ENCODE measurements at regions not wholly inside any gene's neighbourhood (a gene's known extent, or its start where the extent isn't known, plus 50 kb on each side); places are given as distances from the start of the nearest gene placed in this dataset.

DNA sequence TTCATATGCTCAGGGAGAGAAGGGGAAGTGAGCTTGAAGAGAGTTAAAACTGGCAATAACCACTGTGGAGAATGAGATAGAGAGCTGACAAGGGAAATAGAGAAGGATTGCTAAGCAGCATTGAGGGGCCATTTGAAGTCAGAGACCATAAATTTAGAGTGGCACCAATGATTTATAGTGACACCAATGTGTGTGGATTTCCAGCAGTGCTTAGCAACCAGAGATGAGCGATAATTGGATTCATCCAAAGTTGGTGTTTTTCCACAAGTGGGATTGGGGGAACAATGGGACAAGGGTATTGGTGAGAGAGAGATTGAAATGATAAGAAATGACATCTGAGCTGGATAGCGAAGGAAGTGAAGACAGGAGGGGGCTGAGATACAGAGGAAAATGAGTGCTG is 114.1 kb downstream of the C1orf94 start:
- intact Hi-C loops (cut with DNase I): no loop called here
- WGBS, 3 donors: 78 to 85% (median 81%) methylated on average over 2 of the region's 2 CpGs
- H3K27me3 ChIP-seq (ENCODE audit: insufficient read depth in 3 of 3, low read length in 2 of 3): peaks cover 0 to 2% (median 0%) of the 10 kb centered on the region in 3 donors
- ATAC-seq (no peak), DNase-seq (no peak)
- H3K4me1 ChIP-seq: no peaks in the 10 kb centered on the region
- no peak overlapping the region for H3K27ac ChIP-seq
- no peaks in the 10 kb centered on the region for H3K36me3 ChIP-seq (ENCODE audit: insufficient read depth in 1 of 2, low read depth in 1 of 2)
- H3K4me3 ChIP-seq: no peak overlapping the region
- H3K9me3 ChIP-seq: no peaks in the 10 kb centered on the region
- TF ChIP-seq, protein P1, sequence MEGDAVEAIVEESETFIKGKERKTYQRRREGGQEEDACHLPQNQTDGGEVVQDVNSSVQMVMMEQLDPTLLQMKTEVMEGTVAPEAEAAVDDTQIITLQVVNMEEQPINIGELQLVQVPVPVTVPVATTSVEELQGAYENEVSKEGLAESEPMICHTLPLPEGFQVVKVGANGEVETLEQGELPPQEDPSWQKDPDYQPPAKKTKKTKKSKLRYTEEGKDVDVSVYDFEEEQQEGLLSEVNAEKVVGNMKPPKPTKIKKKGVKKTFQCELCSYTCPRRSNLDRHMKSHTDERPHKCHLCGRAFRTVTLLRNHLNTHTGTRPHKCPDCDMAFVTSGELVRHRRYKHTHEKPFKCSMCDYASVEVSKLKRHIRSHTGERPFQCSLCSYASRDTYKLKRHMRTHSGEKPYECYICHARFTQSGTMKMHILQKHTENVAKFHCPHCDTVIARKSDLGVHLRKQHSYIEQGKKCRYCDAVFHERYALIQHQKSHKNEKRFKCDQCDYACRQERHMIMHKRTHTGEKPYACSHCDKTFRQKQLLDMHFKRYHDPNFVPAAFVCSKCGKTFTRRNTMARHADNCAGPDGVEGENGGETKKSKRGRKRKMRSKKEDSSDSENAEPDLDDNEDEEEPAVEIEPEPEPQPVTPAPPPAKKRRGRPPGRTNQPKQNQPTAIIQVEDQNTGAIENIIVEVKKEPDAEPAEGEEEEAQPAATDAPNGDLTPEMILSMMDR (IDR thresholded peaks at IDR 0.05): no peak

DNA sequence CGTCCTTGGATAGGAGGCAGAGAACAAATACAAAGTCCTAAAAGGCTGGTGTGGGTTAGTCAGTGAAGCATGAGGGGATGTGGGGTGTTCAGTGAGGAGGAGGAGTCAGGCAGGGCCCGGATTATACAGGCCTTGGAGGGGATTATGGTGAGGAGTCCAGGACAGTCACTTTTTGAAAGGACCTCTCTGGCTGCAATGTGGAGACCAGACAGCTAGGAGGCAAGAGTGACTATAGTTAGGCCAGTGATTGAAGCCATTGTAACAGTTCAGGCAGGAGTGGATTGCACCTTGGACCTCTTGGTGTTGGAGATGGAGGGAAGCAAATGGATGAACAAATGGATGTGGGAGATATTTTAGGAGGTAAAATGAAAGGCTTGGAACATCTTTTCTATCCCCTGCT is 115.8 kb downstream of the C1orf94 start:
- Histone ChIP-seq H3K9me3 (no peaks in the 10 kb centered on the region), H3K4me3 (no peak overlapping the region), H3K27ac (no peak overlapping the region), H3K4me1 (no peaks in the 10 kb centered on the region), H3K36me3 (ENCODE audit: insufficient read depth in 1 of 2, low read depth in 1 of 2) (no peaks in the 10 kb centered on the region), H3K27me3 (ENCODE audit: insufficient read depth in 3 of 3, low read length in 2 of 3) (no peaks in the 10 kb centered on the region)
- TF ChIP-seq, protein P1 (IDR thresholded peaks at IDR 0.05): no peak
- ATAC-seq (no peak), DNase-seq (no peak)
- 43 to 53% (median 53%) methylated on average over 2 of the region's 2 CpGs for WGBS, 3 donors
- intact Hi-C loops (cut with DNase I): no loop called here

DNA sequence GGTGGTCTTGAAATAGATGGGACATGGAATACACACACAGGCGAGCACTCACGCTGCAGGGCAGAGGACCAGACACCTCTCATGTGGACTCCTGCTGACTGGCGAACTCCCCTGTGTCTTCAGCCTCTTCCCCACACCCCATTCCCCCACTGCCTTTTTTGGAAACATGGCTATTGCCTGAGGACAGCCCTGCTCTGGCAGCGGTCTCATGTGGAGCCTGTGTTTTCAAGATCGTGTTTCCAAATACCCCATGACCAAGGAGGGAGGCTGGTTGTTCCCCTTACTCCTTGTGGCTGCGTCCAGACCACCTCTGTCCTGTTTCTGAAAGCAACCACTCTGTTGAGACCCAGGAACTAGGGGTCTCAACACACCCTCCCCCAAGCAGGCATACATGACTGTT is 119.4 kb downstream of the C1orf94 start:
- Histone ChIP-seq H3K9me3 (no peaks in the 10 kb centered on the region), H3K4me1 (no peaks in the 10 kb centered on the region), H3K36me3 (ENCODE audit: insufficient read depth in 1 of 2, low read depth in 1 of 2) (no peaks in the 10 kb centered on the region), H3K27ac (no peak overlapping the region), H3K27me3 (ENCODE audit: insufficient read depth in 3 of 3, low read length in 2 of 3) (no peaks in the 10 kb centered on the region), H3K4me3 (no peak overlapping the region)
- TF ChIP-seq, protein P1 (IDR thresholded peaks at IDR 0.05): no peak
- intact Hi-C loops (cut with DNase I): no loop called here
- ATAC-seq: no peak
- WGBS, 3 donors: 60 to 62% (median 60%) methylated on average over 6 of the region's 6 CpGs
- DNase-seq: no peak

DNA sequence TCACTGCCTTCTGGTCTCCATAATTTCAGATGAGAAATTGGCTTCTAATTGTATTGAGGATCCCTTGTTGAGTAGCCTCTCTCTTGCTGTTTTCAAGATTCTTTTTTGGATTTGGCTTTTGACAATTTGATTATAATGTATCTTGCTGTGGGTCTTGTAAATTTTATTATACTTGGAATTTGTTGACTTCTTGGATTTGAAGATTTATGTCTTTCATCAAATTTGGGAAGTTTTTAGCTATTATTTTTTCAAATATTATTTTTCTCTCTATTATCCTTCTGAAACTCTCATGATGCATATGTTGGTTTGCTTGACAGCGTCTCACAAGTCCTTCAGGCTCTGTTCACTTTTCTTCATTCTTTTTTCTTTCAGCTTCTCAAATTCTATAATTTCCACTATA is 126.1 kb downstream of the C1orf94 start:
- DNase-seq (no peak), ATAC-seq (no peak)
- WGBS, 3 donors: 93 to 97% (median 96%) methylated on average over 1 of the region's 1 CpG
- Histone ChIP-seq H3K4me3 (no peak overlapping the region), H3K4me1 (no peaks in the 10 kb centered on the region), H3K27me3 (ENCODE audit: insufficient read depth in 3 of 3, low read length in 2 of 3) (no peaks in the 10 kb centered on the region), H3K36me3 (ENCODE audit: insufficient read depth in 1 of 2, low read depth in 1 of 2) (no peaks in the 10 kb centered on the region), H3K27ac (no peak overlapping the region), H3K9me3 (peaks cover 7% of the 10 kb centered on the region)
- TF ChIP-seq, protein P1 (IDR thresholded peaks at IDR 0.05): no peak
- intact Hi-C loops (cut with DNase I): no loop called here

DNA sequence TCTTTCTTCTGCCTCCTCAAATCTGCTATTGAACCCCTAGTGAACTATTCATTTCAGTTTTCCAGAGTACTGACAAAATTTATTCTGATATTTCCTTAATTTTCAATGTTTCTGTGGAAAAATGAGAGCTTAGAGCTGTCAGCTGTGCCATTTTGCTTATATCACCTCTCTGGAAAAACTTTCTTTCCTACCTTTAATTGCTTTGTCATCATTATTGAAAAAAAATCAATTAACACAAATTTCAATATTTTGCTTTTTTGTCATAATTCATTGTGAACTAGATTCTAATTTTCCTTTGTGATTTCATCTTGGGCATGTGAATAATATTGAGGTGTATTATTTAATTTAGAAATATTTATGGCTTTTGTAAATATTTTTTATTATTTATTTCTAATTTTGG is 126.5 kb downstream of the C1orf94 start:
- intact Hi-C loops (cut with DNase I): no loop called here
- H3K4me1 ChIP-seq: no peaks in the 10 kb centered on the region
- H3K9me3 ChIP-seq: peaks cover 7% of the 10 kb centered on the region
- no peak overlapping the region for H3K4me3 ChIP-seq
- TF ChIP-seq, protein P1 (IDR thresholded peaks at IDR 0.05): no peak
- no peaks in the 10 kb centered on the region for H3K36me3 ChIP-seq (ENCODE audit: insufficient read depth in 1 of 2, low read depth in 1 of 2)
- no peak overlapping the region for H3K27ac ChIP-seq
- ATAC-seq (no peak), DNase-seq (no peak)
- no peaks in the 10 kb centered on the region for H3K27me3 ChIP-seq (ENCODE audit: insufficient read depth in 3 of 3, low read length in 2 of 3)
